GM23338 (cell line): ENCODE measurements at regions not wholly inside any gene's neighbourhood (a gene's known extent, or its start where the extent isn't known, plus 50 kb on each side); places are given as distances from the start of the nearest gene placed in this dataset.

Experiments used
- CREB1 ChIP-seq: fragments of 250-450 bp; sonication (Bioruptor Pico); IDR thresholded peaks from 2 replicates; pipeline ENCODE4 v1.5.0; 2020; ENCODE audit warnings: low read depth, mild to moderate bottlenecking, moderate library complexity
- CTCF ChIP-seq, 2 experiments: fragments of 200-600 bp in 1 of 2; sonication (generic) in 1 of 2; conservative IDR thresholded peaks; 2 replicates each; pipeline versions ENCODE4 v1.5.1 to v1.6.1; 2016 to 2017; ENCODE audit warnings: antibody characterized with exemption in 2 of 2, low read depth in 2 of 2, mild to moderate bottlenecking in 2 of 2, moderate library complexity in 1 of 2
- ETS1 ChIP-seq: IDR thresholded peaks from 2 replicates; pipeline ENCODE4 v1.6.1; 2016; ENCODE audit warnings: antibody characterized with exemption
- EZH2 ChIP-seq: fragments of 200-600 bp; sonication (generic); IDR thresholded peaks from one replicate; pipeline ENCODE4 v1.8.0; 2017; ENCODE audit warnings: antibody characterized with exemption, mild to moderate bottlenecking, low read depth; ENCODE audit not compliant: unreplicated experiment
- EZH2phosphoT487 ChIP-seq: fragments of 200-600 bp; sonication (generic); IDR thresholded peaks from one replicate; pipeline ENCODE4 v1.8.1; 2018; ENCODE audit warnings: antibody characterized with exemption; ENCODE audit not compliant: unreplicated experiment
- JUNB ChIP-seq: IDR thresholded peaks from one replicate; pipeline ENCODE4 v1.6.1; 2016; ENCODE audit warnings: antibody characterized with exemption; ENCODE audit not compliant: unreplicated experiment
- NANOG ChIP-seq: IDR thresholded peaks from 2 replicates; pipeline ENCODE4 v1.6.1; 2016; ENCODE audit warnings: antibody characterized with exemption, borderline replicate concordance
- POLR2AphosphoS5 ChIP-seq: IDR thresholded peaks from 2 replicates; pipeline ENCODE4 v1.6.1; 2016; ENCODE audit warnings: antibody characterized with exemption, low read depth
- REST ChIP-seq: IDR thresholded peaks from one replicate; pipeline ENCODE4 v1.6.1; 2018; ENCODE audit warnings: antibody characterized with exemption; ENCODE audit not compliant: unreplicated experiment
- STAT1 ChIP-seq: IDR thresholded peaks from one replicate; pipeline ENCODE4 v1.6.1; 2016; ENCODE audit warnings: antibody characterized with exemption; ENCODE audit not compliant: unreplicated experiment
- ZNF331 ChIP-seq: fragments of 250-450 bp; sonication (Bioruptor Pico); IDR thresholded peaks from 2 replicates; pipeline ENCODE4 v1.5.0; 2020; ENCODE audit warnings: low read depth, mild to moderate bottlenecking, moderate library complexity

- no peak for TF ChIP-seq CTCF (conservative IDR thresholded peaks at IDR 0.05; ENCODE audit: low read depth in 2 of 2)
- no peak for TF ChIP-seq POLR2AphosphoS5
- no peak for TF ChIP-seq EZH2phosphoT487
- no peak for TF ChIP-seq REST
- TF ChIP-seq EZH2 = no peak
- no peak for TF ChIP-seq STAT1
- TF ChIP-seq ETS1 = no peak
- no peak for TF ChIP-seq CREB1
- no peak for TF ChIP-seq ZNF331 (CRISPR knock-in tag)
- no peak for TF ChIP-seq NANOG
- no peak for TF ChIP-seq JUNB
These were observed 171.3 kb downstream of the CDH19 start for GRCh38 chr18:66432636-66433035.
